ENCODE measurements at regions not wholly inside any gene's neighbourhood (a gene's known extent, or its start where the extent isn't known, plus 50 kb on each side); places are given as distances from the start of the nearest gene placed in this dataset.

GRCh38 chr3:5791558-5791957 is 604.1 kb downstream of the EDEM1 start:
- intact Hi-C loops (cut with micrococcal nuclease), result no loop called here
- DNase-seq, result no peak
- TF ChIP-seq, protein P1, sequence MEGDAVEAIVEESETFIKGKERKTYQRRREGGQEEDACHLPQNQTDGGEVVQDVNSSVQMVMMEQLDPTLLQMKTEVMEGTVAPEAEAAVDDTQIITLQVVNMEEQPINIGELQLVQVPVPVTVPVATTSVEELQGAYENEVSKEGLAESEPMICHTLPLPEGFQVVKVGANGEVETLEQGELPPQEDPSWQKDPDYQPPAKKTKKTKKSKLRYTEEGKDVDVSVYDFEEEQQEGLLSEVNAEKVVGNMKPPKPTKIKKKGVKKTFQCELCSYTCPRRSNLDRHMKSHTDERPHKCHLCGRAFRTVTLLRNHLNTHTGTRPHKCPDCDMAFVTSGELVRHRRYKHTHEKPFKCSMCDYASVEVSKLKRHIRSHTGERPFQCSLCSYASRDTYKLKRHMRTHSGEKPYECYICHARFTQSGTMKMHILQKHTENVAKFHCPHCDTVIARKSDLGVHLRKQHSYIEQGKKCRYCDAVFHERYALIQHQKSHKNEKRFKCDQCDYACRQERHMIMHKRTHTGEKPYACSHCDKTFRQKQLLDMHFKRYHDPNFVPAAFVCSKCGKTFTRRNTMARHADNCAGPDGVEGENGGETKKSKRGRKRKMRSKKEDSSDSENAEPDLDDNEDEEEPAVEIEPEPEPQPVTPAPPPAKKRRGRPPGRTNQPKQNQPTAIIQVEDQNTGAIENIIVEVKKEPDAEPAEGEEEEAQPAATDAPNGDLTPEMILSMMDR (IDR thresholded peaks at IDR 0.05), result no peak
- no peak overlapping the region for H3K27ac Mint-ChIP-seq
- CTCF ChIA-PET, result no interaction called here
- no peaks in the 10 kb centered on the region for H3K36me3 Mint-ChIP-seq (ENCODE audit: low read depth)
- no peaks in the 10 kb centered on the region for H3K9me3 Mint-ChIP-seq
- no peaks in the 10 kb centered on the region for H3K4me1 Mint-ChIP-seq (ENCODE audit: low read depth)
- POLR2A ChIA-PET, result no interaction called here
- no peaks in the 10 kb centered on the region for H3K27me3 Mint-ChIP-seq
- no peak for ATAC-seq
- H3K4me3 Mint-ChIP-seq, result no peak overlapping the region

DNA sequence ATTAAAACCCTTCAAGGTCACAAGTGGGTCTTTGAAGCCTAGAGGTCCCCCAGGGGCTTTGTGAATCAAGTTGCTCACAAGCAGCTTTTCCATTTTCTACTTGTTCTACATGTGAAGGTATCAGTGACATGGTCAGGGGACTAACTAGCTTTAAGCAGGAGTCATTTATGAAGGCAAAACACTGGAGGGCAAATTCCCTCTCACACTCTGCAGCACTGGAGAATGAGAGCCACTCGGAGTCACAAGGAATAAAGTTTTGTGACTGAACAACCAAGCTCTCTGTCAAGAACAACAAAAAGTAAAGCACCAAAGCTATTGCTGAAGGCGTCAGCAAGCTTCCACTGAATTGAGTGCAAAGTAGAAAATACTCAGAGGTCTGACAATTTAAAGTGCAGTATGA is 609.0 kb downstream of the EDEM1 start:
- ATAC-seq (no peak), DNase-seq (no peak)
- CTCF ChIA-PET, result no interaction called here
- Mint-ChIP-seq H3K9me3 (no peaks in the 10 kb centered on the region), H3K36me3 (ENCODE audit: low read depth) (no peaks in the 10 kb centered on the region), H3K27me3 (no peaks in the 10 kb centered on the region), H3K27ac (no peak overlapping the region), H3K4me3 (no peak overlapping the region), H3K4me1 (ENCODE audit: low read depth) (no peaks in the 10 kb centered on the region)
- TF ChIP-seq, protein P1 (IDR thresholded peaks at IDR 0.05), result no peak
- POLR2A ChIA-PET, result no interaction called here
- intact Hi-C loops (cut with micrococcal nuclease), result no loop called here

- no peaks in the 10 kb centered on the region for H3K4me1 Mint-ChIP-seq (ENCODE audit: low read depth)
- DNase-seq (no peak), ATAC-seq (no peak)
- H3K27ac Mint-ChIP-seq, result no peak overlapping the region
- H3K4me3 Mint-ChIP-seq, result no peak overlapping the region
- no peaks in the 10 kb centered on the region for H3K36me3 Mint-ChIP-seq (ENCODE audit: low read depth)
- H3K27me3 Mint-ChIP-seq, result no peaks in the 10 kb centered on the region
- intact Hi-C loops (cut with micrococcal nuclease), result no loop called here
- POLR2A ChIA-PET, result no interaction called here
- TF ChIP-seq, protein P1 (IDR thresholded peaks at IDR 0.05), result no peak
- CTCF ChIA-PET, result no interaction called here
- no peaks in the 10 kb centered on the region for H3K9me3 Mint-ChIP-seq
Observed at GRCh38 chr3:5798809-5799208, 611.3 kb downstream of the EDEM1 start.

DNA sequence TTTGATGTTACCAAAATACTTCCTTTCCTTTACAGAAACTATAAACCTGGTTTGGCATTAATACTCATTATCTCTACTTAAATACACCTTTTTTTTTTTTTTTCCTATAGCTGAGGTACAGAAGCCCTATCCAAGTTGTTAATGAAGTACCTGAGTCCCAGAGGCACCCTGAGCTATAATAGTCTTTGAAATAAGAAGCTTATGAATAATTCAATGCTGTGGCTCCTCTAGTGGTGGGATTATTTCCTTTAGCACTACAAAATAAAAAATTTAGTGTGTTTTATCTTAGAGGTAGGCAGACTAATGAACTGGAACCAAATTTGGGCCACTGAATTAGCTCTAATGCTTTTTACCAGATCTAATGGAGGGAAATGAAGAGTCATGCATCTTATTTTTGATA is 611.9 kb downstream of the EDEM1 start:
- Mint-ChIP-seq H3K27me3 (no peaks in the 10 kb centered on the region), H3K36me3 (ENCODE audit: low read depth) (no peaks in the 10 kb centered on the region), H3K27ac (no peak overlapping the region), H3K4me3 (no peak overlapping the region), H3K9me3 (no peaks in the 10 kb centered on the region), H3K4me1 (ENCODE audit: low read depth) (no peaks in the 10 kb centered on the region)
- ATAC-seq (no peak), DNase-seq (no peak)
- CTCF ChIA-PET, result no interaction called here
- intact Hi-C loops (cut with micrococcal nuclease), result no loop called here
- TF ChIP-seq, protein P1 (IDR thresholded peaks at IDR 0.05), result no peak
- POLR2A ChIA-PET, result no interaction called here

GRCh38 chr3:5800965-5801364 is 613.5 kb downstream of the EDEM1 start:
- H3K4me3 Mint-ChIP-seq, result no peak overlapping the region
- intact Hi-C loops (cut with micrococcal nuclease), result no loop called here
- no peak for ATAC-seq
- H3K9me3 Mint-ChIP-seq, result no peaks in the 10 kb centered on the region
- ChIA-PET CTCF (no interaction called here), POLR2A (no interaction called here)
- no peak for DNase-seq
- no peaks in the 10 kb centered on the region for H3K36me3 Mint-ChIP-seq (ENCODE audit: low read depth)
- TF ChIP-seq, protein P1 (IDR thresholded peaks at IDR 0.05), result no peak
- no peaks in the 10 kb centered on the region for H3K4me1 Mint-ChIP-seq (ENCODE audit: low read depth)
- no peaks in the 10 kb centered on the region for H3K27me3 Mint-ChIP-seq
- no peak overlapping the region for H3K27ac Mint-ChIP-seq
